ENCODE measurements at regions not wholly inside any gene's neighbourhood (a gene's known extent, or its start where the extent isn't known, plus 50 kb on each side); places are given as distances from the start of the nearest gene placed in this dataset.

DNA sequence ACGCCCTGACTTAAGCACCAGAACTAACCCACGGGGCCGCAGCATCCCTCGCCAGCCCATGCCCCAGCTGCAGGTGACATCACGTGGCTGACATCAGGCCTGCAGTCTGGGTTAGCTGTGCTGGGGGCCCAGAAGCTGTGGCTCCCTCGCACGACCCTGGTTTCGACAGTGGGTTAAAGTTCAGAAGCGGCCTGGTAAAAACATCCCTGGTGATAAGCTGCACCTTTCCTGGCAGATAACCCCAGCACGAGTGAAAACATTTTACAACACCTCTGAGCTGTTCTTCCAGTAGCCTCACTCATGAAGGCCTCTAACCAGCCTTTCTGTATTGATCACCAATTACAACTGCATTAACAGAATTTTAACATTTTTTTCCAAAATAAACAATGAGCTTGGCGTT lies 136.4 kb upstream of the RREB1 start:
- no peaks in the 10 kb centered on the region for H3K27me3 Mint-ChIP-seq (ENCODE audit: low read depth)
- TF ChIP-seq, protein P1, sequence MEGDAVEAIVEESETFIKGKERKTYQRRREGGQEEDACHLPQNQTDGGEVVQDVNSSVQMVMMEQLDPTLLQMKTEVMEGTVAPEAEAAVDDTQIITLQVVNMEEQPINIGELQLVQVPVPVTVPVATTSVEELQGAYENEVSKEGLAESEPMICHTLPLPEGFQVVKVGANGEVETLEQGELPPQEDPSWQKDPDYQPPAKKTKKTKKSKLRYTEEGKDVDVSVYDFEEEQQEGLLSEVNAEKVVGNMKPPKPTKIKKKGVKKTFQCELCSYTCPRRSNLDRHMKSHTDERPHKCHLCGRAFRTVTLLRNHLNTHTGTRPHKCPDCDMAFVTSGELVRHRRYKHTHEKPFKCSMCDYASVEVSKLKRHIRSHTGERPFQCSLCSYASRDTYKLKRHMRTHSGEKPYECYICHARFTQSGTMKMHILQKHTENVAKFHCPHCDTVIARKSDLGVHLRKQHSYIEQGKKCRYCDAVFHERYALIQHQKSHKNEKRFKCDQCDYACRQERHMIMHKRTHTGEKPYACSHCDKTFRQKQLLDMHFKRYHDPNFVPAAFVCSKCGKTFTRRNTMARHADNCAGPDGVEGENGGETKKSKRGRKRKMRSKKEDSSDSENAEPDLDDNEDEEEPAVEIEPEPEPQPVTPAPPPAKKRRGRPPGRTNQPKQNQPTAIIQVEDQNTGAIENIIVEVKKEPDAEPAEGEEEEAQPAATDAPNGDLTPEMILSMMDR (IDR thresholded peaks at IDR 0.05) = no peak
- no peaks in the 10 kb centered on the region for H3K36me3 Mint-ChIP-seq (ENCODE audit: low read depth)
- H3K9me3 Mint-ChIP-seq (ENCODE audit: low read depth) = no peaks in the 10 kb centered on the region
- no peak overlapping the region for H3K27ac Mint-ChIP-seq (ENCODE audit: unreplicated experiment)
- H3K4me3 Mint-ChIP-seq (ENCODE audit: unreplicated experiment) = no peak overlapping the region
- no peak for DNase-seq (ENCODE audit: low spot score)
- H3K4me1 Mint-ChIP-seq (ENCODE audit: low read depth) = no peaks in the 10 kb centered on the region

DNA sequence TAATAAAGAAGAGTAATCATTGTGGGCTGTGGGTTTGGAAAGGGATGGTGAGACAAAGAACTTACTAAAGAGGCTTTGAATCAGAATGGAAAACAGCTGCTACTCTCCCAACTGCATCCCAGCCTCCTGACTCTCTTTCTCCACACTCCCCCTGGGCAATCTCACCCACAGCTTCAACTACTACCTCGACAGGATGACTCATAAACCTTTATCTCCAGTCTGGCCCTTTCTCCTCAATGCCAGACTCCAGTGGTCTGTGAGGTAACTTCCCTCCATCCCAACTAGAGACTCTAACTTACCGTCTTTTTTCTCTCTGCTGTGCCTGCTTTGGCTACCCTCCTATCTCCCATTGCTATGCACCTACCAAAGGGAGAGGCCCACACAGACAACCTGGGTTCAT lies 135.3 kb upstream of the RREB1 start:
- no peaks in the 10 kb centered on the region for H3K4me1 Mint-ChIP-seq (ENCODE audit: low read depth)
- no peaks in the 10 kb centered on the region for H3K27me3 Mint-ChIP-seq (ENCODE audit: low read depth)
- DNase-seq (ENCODE audit: low spot score) = no peak
- H3K27ac Mint-ChIP-seq (ENCODE audit: unreplicated experiment) = peak overlapping the region; percentile 18
- H3K9me3 Mint-ChIP-seq (ENCODE audit: low read depth) = no peaks in the 10 kb centered on the region
- no peak overlapping the region for H3K4me3 Mint-ChIP-seq (ENCODE audit: unreplicated experiment)
- TF ChIP-seq, protein P1 (IDR thresholded peaks at IDR 0.05) = no peak
- H3K36me3 Mint-ChIP-seq (ENCODE audit: low read depth) = no peaks in the 10 kb centered on the region

DNA sequence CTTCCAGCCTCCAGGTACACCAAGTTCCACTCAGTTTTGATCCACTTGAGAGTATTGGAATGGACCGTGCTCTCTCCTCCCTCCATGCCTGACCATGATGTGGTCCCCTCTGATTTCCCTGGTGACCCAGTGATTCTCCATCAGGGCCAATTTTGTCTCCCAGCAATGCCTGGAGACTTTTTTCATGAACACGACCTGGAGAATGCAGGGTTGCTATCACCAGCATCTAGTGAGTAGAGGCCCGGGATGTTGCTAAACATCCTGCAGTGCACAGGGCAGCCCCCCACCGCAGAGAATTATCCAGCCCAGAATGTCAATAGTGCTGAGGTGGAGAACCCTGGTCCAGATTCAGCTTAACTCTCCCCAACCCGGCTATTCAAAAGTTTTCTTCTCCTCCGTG lies 134.0 kb upstream of the RREB1 start:
- DNase-seq (ENCODE audit: low spot score) = no peak
- Mint-ChIP-seq H3K27ac (ENCODE audit: unreplicated experiment) (no peak overlapping the region), H3K27me3 (ENCODE audit: low read depth) (no peaks in the 10 kb centered on the region), H3K4me3 (ENCODE audit: unreplicated experiment) (no peak overlapping the region), H3K4me1 (ENCODE audit: low read depth) (no peaks in the 10 kb centered on the region), H3K9me3 (ENCODE audit: low read depth) (no peaks in the 10 kb centered on the region), H3K36me3 (ENCODE audit: low read depth) (no peaks in the 10 kb centered on the region)
- TF ChIP-seq, protein P1 (IDR thresholded peaks at IDR 0.05) = no peak

DNA sequence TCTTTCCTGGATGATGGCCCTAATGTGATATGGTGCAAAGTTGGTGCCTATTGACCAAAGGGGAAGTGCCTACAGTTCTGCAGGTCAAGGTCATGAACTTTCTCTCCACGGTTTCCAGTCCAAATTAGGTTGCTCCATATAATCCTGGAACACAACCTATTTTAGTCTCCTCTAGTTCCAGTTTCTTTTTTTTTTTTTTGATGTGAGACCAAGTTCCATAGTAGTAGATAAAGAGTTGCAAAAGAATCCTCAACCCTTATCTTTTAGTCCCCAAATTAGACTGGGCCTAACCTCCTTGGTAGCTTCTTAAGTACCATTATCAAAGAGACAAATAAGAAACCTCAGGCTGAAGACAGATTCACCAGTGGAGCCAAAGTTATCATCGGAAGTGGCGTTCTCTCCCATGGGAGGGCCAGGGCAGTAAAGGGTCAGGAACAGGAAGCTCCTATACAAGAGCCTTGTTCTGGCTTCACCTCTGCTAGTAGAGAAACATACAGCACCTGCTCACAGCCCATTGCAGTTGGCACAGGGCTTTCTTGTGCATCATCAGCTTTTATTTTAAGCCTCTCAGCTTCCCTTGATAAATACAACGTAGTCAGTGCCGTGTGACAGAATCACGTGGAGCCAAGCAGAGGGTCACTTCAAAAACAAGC lies 132.2 kb upstream of the RREB1 start:
- no peak for DNase-seq (ENCODE audit: low spot score)
- H3K27ac Mint-ChIP-seq (ENCODE audit: unreplicated experiment) = no peak overlapping the region
- H3K36me3 Mint-ChIP-seq (ENCODE audit: low read depth) = no peaks in the 10 kb centered on the region
- TF ChIP-seq, protein P1 (IDR thresholded peaks at IDR 0.05) = no peak
- no peaks in the 10 kb centered on the region for H3K9me3 Mint-ChIP-seq (ENCODE audit: low read depth)
- no peak overlapping the region for H3K4me3 Mint-ChIP-seq (ENCODE audit: unreplicated experiment)
- no peaks in the 10 kb centered on the region for H3K4me1 Mint-ChIP-seq (ENCODE audit: low read depth)
- H3K27me3 Mint-ChIP-seq (ENCODE audit: low read depth) = no peaks in the 10 kb centered on the region

DNA sequence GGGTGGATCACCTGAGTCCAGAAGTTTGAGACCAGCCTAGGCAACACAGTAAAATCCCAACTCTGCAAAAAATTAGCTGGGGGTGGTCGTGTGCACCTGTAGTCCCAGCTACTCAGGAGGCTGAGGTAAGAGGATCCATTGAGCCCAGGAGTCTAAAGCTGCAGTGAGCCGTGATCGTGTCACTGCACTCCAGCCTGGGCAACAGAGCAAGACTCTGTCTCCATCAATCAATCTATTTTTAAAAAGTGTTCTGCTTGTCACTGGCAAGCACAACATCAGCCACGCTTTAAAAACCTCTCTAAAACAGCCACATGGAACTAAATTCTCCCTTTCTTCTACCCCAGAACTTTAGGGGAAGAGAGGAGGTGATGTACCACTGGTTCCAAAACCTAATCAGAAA lies 131.6 kb upstream of the RREB1 start:
- H3K36me3 Mint-ChIP-seq (ENCODE audit: low read depth) = no peaks in the 10 kb centered on the region
- H3K4me1 Mint-ChIP-seq (ENCODE audit: low read depth) = no peaks in the 10 kb centered on the region
- H3K27ac Mint-ChIP-seq (ENCODE audit: unreplicated experiment) = no peak overlapping the region
- DNase-seq (ENCODE audit: low spot score) = no peak
- H3K4me3 Mint-ChIP-seq (ENCODE audit: unreplicated experiment) = no peak overlapping the region
- H3K9me3 Mint-ChIP-seq (ENCODE audit: low read depth) = no peaks in the 10 kb centered on the region
- TF ChIP-seq, protein P1 (IDR thresholded peaks at IDR 0.05) = no peak
- no peaks in the 10 kb centered on the region for H3K27me3 Mint-ChIP-seq (ENCODE audit: low read depth)
